ENCODE measurements at regions not wholly inside any gene's neighbourhood (a gene's known extent, or its start where the extent isn't known, plus 50 kb on each side); places are given as distances from the start of the nearest gene placed in this dataset.

DNA sequence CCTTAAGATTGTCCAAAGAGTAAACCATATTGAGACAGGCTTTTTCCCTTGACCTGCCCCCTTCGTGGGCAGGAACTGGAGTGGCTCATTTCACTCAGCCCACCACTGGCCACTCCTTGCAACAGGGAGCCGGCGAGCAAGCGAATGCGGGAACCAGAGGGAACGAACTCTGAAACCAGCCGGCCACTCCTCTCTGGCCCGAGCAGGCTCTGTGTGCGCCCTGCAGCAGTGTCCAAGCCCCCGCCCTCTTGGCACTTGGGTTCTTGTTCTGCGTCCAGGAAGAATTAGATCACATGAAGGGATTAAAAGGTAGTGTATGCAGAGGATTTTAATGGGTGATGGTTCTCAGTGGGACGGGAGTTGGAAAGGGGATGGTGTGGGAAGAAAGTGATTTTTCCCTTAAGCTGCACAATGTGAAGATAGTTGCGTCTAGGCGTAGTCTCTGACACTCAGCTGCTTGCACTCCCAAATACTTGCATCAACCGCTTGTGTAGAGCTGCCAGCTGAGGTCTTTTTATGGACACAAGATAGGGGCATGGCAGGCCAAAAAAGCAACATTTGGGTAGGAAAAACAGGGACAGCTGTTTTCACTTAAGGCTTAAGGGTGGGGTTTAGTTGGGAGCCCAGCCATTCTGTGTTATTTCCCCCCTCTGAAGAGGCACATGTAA lies 1209.7 kb upstream of the PCDH20 start:
- H3K4me2 ChIP-seq (ENCODE audit: low read depth, low read length) = no peak overlapping the region
- H4K20me1 ChIP-seq (ENCODE audit: insufficient read depth, low read length) = no peaks in the 10 kb centered on the region
- no peak for TF ChIP-seq ZNF703 (CRISPR knock-in tag; IDR thresholded peaks at IDR 0.05; ENCODE audit: borderline replicate concordance)
- no peak for TF ChIP-seq PPARG (CRISPR knock-in tag; conservative IDR thresholded peaks at IDR 0.05)
- TF ChIP-seq, protein P1, sequence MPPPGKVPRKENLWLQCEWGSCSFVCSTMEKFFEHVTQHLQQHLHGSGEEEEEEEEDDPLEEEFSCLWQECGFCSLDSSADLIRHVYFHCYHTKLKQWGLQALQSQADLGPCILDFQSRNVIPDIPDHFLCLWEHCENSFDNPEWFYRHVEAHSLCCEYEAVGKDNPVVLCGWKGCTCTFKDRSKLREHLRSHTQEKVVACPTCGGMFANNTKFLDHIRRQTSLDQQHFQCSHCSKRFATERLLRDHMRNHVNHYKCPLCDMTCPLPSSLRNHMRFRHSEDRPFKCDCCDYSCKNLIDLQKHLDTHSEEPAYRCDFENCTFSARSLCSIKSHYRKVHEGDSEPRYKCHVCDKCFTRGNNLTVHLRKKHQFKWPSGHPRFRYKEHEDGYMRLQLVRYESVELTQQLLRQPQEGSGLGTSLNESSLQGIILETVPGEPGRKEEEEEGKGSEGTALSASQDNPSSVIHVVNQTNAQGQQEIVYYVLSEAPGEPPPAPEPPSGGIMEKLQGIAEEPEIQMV (CRISPR knock-in tag; IDR thresholded peaks at IDR 0.05; ENCODE audit: low read depth) = no peak
- no peak for TF ChIP-seq GFI1 (CRISPR knock-in tag; IDR thresholded peaks at IDR 0.05; ENCODE audit: borderline replicate concordance)
- TF ChIP-seq, protein P2, sequence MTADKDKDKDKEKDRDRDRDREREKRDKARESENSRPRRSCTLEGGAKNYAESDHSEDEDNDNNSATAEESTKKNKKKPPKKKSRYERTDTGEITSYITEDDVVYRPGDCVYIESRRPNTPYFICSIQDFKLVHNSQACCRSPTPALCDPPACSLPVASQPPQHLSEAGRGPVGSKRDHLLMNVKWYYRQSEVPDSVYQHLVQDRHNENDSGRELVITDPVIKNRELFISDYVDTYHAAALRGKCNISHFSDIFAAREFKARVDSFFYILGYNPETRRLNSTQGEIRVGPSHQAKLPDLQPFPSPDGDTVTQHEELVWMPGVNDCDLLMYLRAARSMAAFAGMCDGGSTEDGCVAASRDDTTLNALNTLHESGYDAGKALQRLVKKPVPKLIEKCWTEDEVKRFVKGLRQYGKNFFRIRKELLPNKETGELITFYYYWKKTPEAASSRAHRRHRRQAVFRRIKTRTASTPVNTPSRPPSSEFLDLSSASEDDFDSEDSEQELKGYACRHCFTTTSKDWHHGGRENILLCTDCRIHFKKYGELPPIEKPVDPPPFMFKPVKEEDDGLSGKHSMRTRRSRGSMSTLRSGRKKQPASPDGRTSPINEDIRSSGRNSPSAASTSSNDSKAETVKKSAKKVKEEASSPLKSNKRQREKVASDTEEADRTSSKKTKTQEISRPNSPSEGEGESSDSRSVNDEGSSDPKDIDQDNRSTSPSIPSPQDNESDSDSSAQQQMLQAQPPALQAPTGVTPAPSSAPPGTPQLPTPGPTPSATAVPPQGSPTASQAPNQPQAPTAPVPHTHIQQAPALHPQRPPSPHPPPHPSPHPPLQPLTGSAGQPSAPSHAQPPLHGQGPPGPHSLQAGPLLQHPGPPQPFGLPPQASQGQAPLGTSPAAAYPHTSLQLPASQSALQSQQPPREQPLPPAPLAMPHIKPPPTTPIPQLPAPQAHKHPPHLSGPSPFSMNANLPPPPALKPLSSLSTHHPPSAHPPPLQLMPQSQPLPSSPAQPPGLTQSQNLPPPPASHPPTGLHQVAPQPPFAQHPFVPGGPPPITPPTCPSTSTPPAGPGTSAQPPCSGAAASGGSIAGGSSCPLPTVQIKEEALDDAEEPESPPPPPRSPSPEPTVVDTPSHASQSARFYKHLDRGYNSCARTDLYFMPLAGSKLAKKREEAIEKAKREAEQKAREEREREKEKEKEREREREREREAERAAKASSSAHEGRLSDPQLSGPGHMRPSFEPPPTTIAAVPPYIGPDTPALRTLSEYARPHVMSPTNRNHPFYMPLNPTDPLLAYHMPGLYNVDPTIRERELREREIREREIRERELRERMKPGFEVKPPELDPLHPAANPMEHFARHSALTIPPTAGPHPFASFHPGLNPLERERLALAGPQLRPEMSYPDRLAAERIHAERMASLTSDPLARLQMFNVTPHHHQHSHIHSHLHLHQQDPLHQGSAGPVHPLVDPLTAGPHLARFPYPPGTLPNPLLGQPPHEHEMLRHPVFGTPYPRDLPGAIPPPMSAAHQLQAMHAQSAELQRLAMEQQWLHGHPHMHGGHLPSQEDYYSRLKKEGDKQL (CRISPR knock-in tag; IDR thresholded peaks at IDR 0.05; ENCODE audit: low read depth) = no peak
- no peak for TF ChIP-seq ZNF292 (CRISPR knock-in tag; IDR thresholded peaks at IDR 0.05; ENCODE audit: borderline replicate concordance, low read depth)
- TF ChIP-seq, protein P3, sequence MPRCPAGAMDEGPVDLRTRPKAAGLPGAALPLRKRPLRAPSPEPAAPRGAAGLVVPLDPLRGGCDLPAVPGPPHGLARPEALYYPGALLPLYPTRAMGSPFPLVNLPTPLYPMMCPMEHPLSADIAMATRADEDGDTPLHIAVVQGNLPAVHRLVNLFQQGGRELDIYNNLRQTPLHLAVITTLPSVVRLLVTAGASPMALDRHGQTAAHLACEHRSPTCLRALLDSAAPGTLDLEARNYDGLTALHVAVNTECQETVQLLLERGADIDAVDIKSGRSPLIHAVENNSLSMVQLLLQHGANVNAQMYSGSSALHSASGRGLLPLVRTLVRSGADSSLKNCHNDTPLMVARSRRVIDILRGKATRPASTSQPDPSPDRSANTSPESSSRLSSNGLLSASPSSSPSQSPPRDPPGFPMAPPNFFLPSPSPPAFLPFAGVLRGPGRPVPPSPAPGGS (CRISPR knock-in tag; IDR thresholded peaks at IDR 0.05) = no peak
- no peaks in the 10 kb centered on the region for H3K4me1 ChIP-seq (ENCODE audit: insufficient read depth, low read length)
- 41% methylated on average over 13 of the region's 15 CpGs for WGBS (ENCODE audit: low lambda C conversion rate)
- no peak overlapping the region for H3K4me3 ChIP-seq (replicated peaks in 1 of 3; ENCODE audit: insufficient read depth in 1 of 3, low read depth in 2 of 3, low read length in 3 of 3)
- no peaks in the 10 kb centered on the region for H3K36me3 ChIP-seq (replicated peaks in 1 of 2; ENCODE audit: control insufficient read depth in 1 of 2, insufficient read depth in 2 of 2, low read length in 2 of 2)
- no peaks in the 10 kb centered on the region for H3K9me3 ChIP-seq (ENCODE audit: low read length)
- ATAC-seq (no peak), FAIRE-seq (no peak), DNase-seq (ENCODE audit: low spot score) (no peak)
- no peak overlapping the region for H2AFZ ChIP-seq (ENCODE audit: low read length)
- H3K79me2 ChIP-seq (ENCODE audit: insufficient read depth, low read length) = no peaks in the 10 kb centered on the region
- H3K9ac ChIP-seq (ENCODE audit: insufficient read depth, low read depth, low read length) = no peak overlapping the region
- in situ Hi-C loops (cut with HindIII; ENCODE audit: extremely low pct_ligation_motif_present, low pct_unique_long_range_greater_than_20kb) = no loop called here
- no peaks in the 10 kb centered on the region for H3K27me3 ChIP-seq (ENCODE audit: control insufficient read depth in 1 of 2, insufficient read depth in 2 of 2, low read length in 2 of 2)
- no peak overlapping the region for H3K27ac ChIP-seq (ENCODE audit: extremely low read length, insufficient read depth, low read length)
- intact Hi-C loops (cut with micrococcal nuclease; ENCODE audit: unreplicated experiment) = no loop called here
- ChIA-PET POLR2A (no interaction called here), CTCF (ENCODE audit: low intra/inter-chr PET ratio, low total read pairs) (no interaction called here)
- BruUV-seq (replicated peaks) = no TSS peak
